HEK293T (cell line): ENCODE measurements at regions not wholly inside any gene's neighbourhood (a gene's known extent, or its start where the extent isn't known, plus 50 kb on each side); places are given as distances from the start of the nearest gene placed in this dataset.
"Not testable (repeated sequence)": the region's sequence is repeated elsewhere in the genome, so short reads cannot be mapped to it uniquely, and the experiment has no call there.

Experiments used
- CTCF ChIA-PET: fragments of 350-600 bp; formaldehyde crosslinking; extraction: SDS; loops from one replicate; lab custom pipeline; 2021; ENCODE audit warnings: antibody characterized with exemption, inconsistent platforms; lab: Yijun Ruan, JAX
- POLR2A ChIA-PET: fragments of 350-600 bp; formaldehyde crosslinking; extraction: SDS; loops from one replicate; lab custom pipeline; 2020; ENCODE audit warnings: antibody characterized with exemption, inconsistent platforms; lab: Yijun Ruan, JAX
- DNase-seq: peaks from one replicate; pipeline ENCODE4 v3.0.0; 2012; ENCODE audit warnings: mixed read lengths; ENCODE audit errors: extremely low spot score
- ARNT ChIP-seq: fragments of 450-650 bp; IDR thresholded peaks from 2 replicates; pipeline ENCODE4 v1.6.1; 2017; ENCODE audit warnings: mild to moderate bottlenecking
- BHLHE40 ChIP-seq: fragments of 450-650 bp; IDR thresholded peaks from 2 replicates; pipeline ENCODE4 v1.6.1; 2016; ENCODE audit warnings: mild to moderate bottlenecking, moderate library complexity, borderline replicate concordance
- CTBP1 ChIP-seq: fragments of 450-650 bp; IDR thresholded peaks from 2 replicates; pipeline ENCODE4 v1.6.1; 2016; ENCODE audit warnings: borderline replicate concordance
- ELF4 ChIP-seq: fragments of 450-650 bp; IDR thresholded peaks from 2 replicates; pipeline ENCODE4 v1.6.1; 2017; ENCODE audit warnings: antibody characterized with exemption
- FOXA1 ChIP-seq: fragments of 450-650 bp; IDR thresholded peaks from 2 replicates; pipeline ENCODE4 v1.6.1; 2016; ENCODE audit warnings: mild to moderate bottlenecking
- FOXK2 ChIP-seq: fragments of 450-650 bp; IDR thresholded peaks from 2 replicates; pipeline ENCODE4 v1.6.1; 2016; ENCODE audit warnings: mild to moderate bottlenecking
- FOXM1 ChIP-seq: fragments of 450-650 bp; IDR thresholded peaks from 2 replicates; pipeline ENCODE4 v1.6.1; 2017; ENCODE audit warnings: mild to moderate bottlenecking, borderline replicate concordance
- HDGF ChIP-seq: fragments of 450-650 bp; IDR thresholded peaks from 2 replicates; pipeline ENCODE4 v1.6.1; 2017; ENCODE audit warnings: antibody characterized with exemption, borderline replicate concordance
- L3MBTL2 ChIP-seq: fragments of 450-650 bp; conservative IDR thresholded peaks from 2 replicates; pipeline ENCODE4 v1.6.1; 2016; ENCODE audit warnings: mild to moderate bottlenecking
- LEF1 ChIP-seq: fragments of 450-650 bp; IDR thresholded peaks from 2 replicates; pipeline ENCODE4 v1.6.1; 2017; ENCODE audit warnings: mild to moderate bottlenecking, borderline replicate concordance
- NFRKB ChIP-seq: fragments of 450-650 bp; IDR thresholded peaks from 2 replicates; pipeline ENCODE4 v1.6.1; 2016; ENCODE audit warnings: mild to moderate bottlenecking, moderate library complexity
- PKNOX1 ChIP-seq: fragments of 450-650 bp; IDR thresholded peaks from 2 replicates; pipeline ENCODE4 v1.6.1; 2016
- SP1 ChIP-seq: fragments of 450-650 bp; IDR thresholded peaks from 2 replicates; pipeline ENCODE4 v1.6.1; 2017
- SUZ12 ChIP-seq: fragments of 450-650 bp; IDR thresholded peaks from 2 replicates; pipeline ENCODE4 v1.6.1; 2016; ENCODE audit warnings: mild to moderate bottlenecking
- TARDBP ChIP-seq: fragments of 450-650 bp; IDR thresholded peaks from 2 replicates; pipeline ENCODE4 v1.6.1; 2016
- ZNF384 ChIP-seq: fragments of 450-650 bp; IDR thresholded peaks from 2 replicates; pipeline ENCODE4 v1.6.1; 2016

- ChIA-PET POLR2A (no interaction called here), CTCF (no interaction called here)
These were observed 125.7 kb downstream of the ZNF675 start for GRCh38 chr19:23561341-23561740.

GRCh38 chr19:23560051-23560450 is 127.0 kb downstream of the ZNF675 start:
- no peak for TF ChIP-seq ZNF384
- TF ChIP-seq ELF4 = no peak
- no peak for TF ChIP-seq FOXK2
- no peak for DNase-seq
- POLR2A ChIA-PET = no interaction called here
- CTCF ChIA-PET = no interaction called here

More at GRCh38 chr19:23561341-23561740, 125.7 kb downstream of the ZNF675 start:
- no peak for TF ChIP-seq L3MBTL2
- no peak for TF ChIP-seq CTBP1
- no peak for TF ChIP-seq ELF4
- TF ChIP-seq SP1 = no peak
- no peak for TF ChIP-seq SUZ12
- TF ChIP-seq HDGF = no peak
- no peak for TF ChIP-seq PKNOX1
- no peak for TF ChIP-seq FOXM1
- TF ChIP-seq TARDBP = no peak
- TF ChIP-seq FOXK2 = no peak
- TF ChIP-seq BHLHE40 = no peak
- no peak for TF ChIP-seq ZNF384
- no peak for TF ChIP-seq ARNT
- TF ChIP-seq LEF1 = no peak
- TF ChIP-seq FOXA1 = no peak
- no peak for DNase-seq

GRCh38 chr19:23558541-23558940 is 128.5 kb downstream of the ZNF675 start:
- CTCF ChIA-PET = no interaction called here

GRCh38 chr19:23557381-23557780 is 129.6 kb downstream of the ZNF675 start:
- TF ChIP-seq LEF1 (no peak), PKNOX1 (no peak), FOXM1 (no peak), FOXK2 (no peak), SUZ12 (no peak), ARNT (no peak), NFRKB (no peak), ZNF384 (no peak)
- CTCF ChIA-PET = no interaction called here
- POLR2A ChIA-PET = no interaction called here
- DNase-seq = no peak

More at GRCh38 chr19:23558541-23558940, 128.5 kb downstream of the ZNF675 start:
- POLR2A ChIA-PET = no interaction called here
- DNase-seq = no peak
- TF ChIP-seq FOXA1 = no peak
- no peak for TF ChIP-seq ARNT
- no peak for TF ChIP-seq CTBP1
- TF ChIP-seq TARDBP = no peak
- TF ChIP-seq BHLHE40 = no peak
- TF ChIP-seq NFRKB = no peak
- TF ChIP-seq HDGF = no peak
- no peak for TF ChIP-seq SUZ12
- TF ChIP-seq FOXK2 = no peak
- no peak for TF ChIP-seq PKNOX1
- TF ChIP-seq LEF1 = no peak
- no peak for TF ChIP-seq L3MBTL2
- no peak for TF ChIP-seq ELF4
- TF ChIP-seq FOXM1 = no peak

- TF ChIP-seq FOXM1 (no peak), L3MBTL2 (no peak), ELF4 (no peak), LEF1 (no peak), NFRKB (no peak), PKNOX1 (no peak), SUZ12 (no peak), HDGF (no peak), CTBP1 (no peak), SP1 (no peak), BHLHE40 (no peak), ZNF384 (no peak), ARNT (no peak), FOXK2 (no peak), TARDBP (no peak), FOXA1 (no peak)
- POLR2A ChIA-PET = no interaction called here
- no peak for DNase-seq
- CTCF ChIA-PET = no interaction called here
These were observed 132.5 kb downstream of the ZNF675 start for GRCh38 chr19:23554548-23554947.

- POLR2A ChIA-PET, CTCF ChIA-PET, DNase-seq: not testable (repeated sequence)
These were observed 136.9 kb downstream of the ZNF675 start for GRCh38 chr19:23550102-23550501.
